Psoas muscle (tissue), 7 donors: ENCODE measurements at regions not wholly inside any gene's neighbourhood (a gene's known extent, or its start where the extent isn't known, plus 50 kb on each side); places are given as distances from the start of the nearest gene placed in this dataset.

ENCODE experiments used
- ATAC-seq, 4 donors: fragments of 200-7000 bp; cut with Tn5 transposase; one replicate each; pipeline ENCODE4 v1.9.1; 2020; ENCODE audit warnings: moderate library complexity in 3 of 4, mild to moderate bottlenecking in 2 of 4
- DNase-seq, 2 donors: peaks; one replicate each; pipeline ENCODE4 v3.0.0-alpha.2; 2020
- H3K27ac ChIP-seq: fragments of 200-600 bp; one replicate; pipeline ENCODE4 v1.8.0; 2022
- H3K27me3 ChIP-seq, 3 donors: fragments of 200-600 bp in 1 of 3; one replicate each; pipeline versions ENCODE4 v1.6.1 to v1.8.0; 2013 to 2022; ENCODE audit warnings: low read length in 2 of 3, mild to moderate bottlenecking in 2 of 3, moderate library complexity in 1 of 3; ENCODE audit not compliant: insufficient read depth in 3 of 3
- H3K36me3 ChIP-seq, 2 donors: fragments of 200-600 bp in 1 of 2; one replicate each; pipeline versions ENCODE4 v1.6.1 to v1.8.0; 2013 to 2022; ENCODE audit warnings: low read depth in 1 of 2, mild to moderate bottlenecking in 1 of 2, moderate library complexity in 1 of 2; ENCODE audit not compliant: insufficient read depth in 1 of 2
- H3K4me1 ChIP-seq: fragments of 200-600 bp; one replicate; pipeline ENCODE4 v1.8.0; 2022
- H3K4me3 ChIP-seq: fragments of 200-600 bp; one replicate; pipeline ENCODE4 v1.8.0; 2022; ENCODE audit warnings: mild to moderate bottlenecking
- H3K9me3 ChIP-seq: fragments of 200-600 bp; one replicate; pipeline ENCODE4 v1.8.0; 2022
- WGBS, 3 donors: extraction: QIAGEN DNeasy Blood & Tissue Kit; methylation state at CpG; one replicate each; pipeline versions ENCODE4 v1.1.6 to v1.1.7; 2013; 5-methylcytosine and 5-hydroxymethylcytosine counted together
- intact Hi-C, 2 donors: fragments of 100-400 bp; cut with DNase I; formaldehyde crosslinking; loops; one replicate each; pipeline versions ENCODE4 v1.11.0 to v1.14.2; 2022
- TF ChIP-seq, protein P1 (sequence below): fragments of 200-600 bp; IDR thresholded peaks from one replicate; pipeline ENCODE4 v1.8.0; 2022; ENCODE audit warnings: antibody characterized with exemption
- donor health status: healthy with polysubstance abuse.
- donor health status: DM: no; HTN: no; CAD: no; lungs with moderate emphysema.
- donor health status: Bipolar disorder and iron deficiency.
- donor health status: healthy.
- donor health status: DM: yes; HTN: yes; CAD: no.
- donor health status: DM: no; HTN: no; CAD: no.
- donor health status: DM: yes; HTN: yes; CAD: no.

DNA sequence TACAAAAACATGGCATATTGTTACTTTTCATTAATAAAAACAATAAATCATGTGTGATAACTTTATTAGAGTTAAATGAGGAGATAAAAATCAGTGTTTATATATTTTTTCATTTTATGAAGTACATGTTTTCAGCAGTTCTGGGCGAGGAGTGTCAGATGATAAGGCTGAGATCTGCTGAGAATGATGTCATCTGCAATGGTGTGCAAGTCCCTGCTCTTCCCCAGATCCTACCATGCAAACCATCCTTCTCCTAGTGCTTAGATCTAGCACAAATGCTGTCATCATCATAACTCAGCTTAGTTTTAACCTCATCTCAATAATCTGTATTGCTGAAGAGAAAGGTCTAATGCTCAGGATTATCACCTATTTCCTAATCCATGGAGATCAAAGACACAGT, 214.4 kb upstream of the DAB1 start:
- Histone ChIP-seq H3K4me3 (no peak overlapping the region), H3K4me1 (no peaks in the 10 kb centered on the region), H3K27me3 (peaks cover 0 to 6% (median 0%) of the 10 kb centered on the region in 3 donors), H3K36me3 (no peaks in the 10 kb centered on the region), H3K9me3 (no peaks in the 10 kb centered on the region), H3K27ac (no peak overlapping the region)
- WGBS, 3 donors: 46 to 69% (median 59%) methylated on average over 1 of the region's 1 CpG
- ATAC-seq: no peak
- intact Hi-C loops: no loop called here
- TF ChIP-seq, protein P1, sequence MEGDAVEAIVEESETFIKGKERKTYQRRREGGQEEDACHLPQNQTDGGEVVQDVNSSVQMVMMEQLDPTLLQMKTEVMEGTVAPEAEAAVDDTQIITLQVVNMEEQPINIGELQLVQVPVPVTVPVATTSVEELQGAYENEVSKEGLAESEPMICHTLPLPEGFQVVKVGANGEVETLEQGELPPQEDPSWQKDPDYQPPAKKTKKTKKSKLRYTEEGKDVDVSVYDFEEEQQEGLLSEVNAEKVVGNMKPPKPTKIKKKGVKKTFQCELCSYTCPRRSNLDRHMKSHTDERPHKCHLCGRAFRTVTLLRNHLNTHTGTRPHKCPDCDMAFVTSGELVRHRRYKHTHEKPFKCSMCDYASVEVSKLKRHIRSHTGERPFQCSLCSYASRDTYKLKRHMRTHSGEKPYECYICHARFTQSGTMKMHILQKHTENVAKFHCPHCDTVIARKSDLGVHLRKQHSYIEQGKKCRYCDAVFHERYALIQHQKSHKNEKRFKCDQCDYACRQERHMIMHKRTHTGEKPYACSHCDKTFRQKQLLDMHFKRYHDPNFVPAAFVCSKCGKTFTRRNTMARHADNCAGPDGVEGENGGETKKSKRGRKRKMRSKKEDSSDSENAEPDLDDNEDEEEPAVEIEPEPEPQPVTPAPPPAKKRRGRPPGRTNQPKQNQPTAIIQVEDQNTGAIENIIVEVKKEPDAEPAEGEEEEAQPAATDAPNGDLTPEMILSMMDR: no peak
- no peak for DNase-seq

DNA sequence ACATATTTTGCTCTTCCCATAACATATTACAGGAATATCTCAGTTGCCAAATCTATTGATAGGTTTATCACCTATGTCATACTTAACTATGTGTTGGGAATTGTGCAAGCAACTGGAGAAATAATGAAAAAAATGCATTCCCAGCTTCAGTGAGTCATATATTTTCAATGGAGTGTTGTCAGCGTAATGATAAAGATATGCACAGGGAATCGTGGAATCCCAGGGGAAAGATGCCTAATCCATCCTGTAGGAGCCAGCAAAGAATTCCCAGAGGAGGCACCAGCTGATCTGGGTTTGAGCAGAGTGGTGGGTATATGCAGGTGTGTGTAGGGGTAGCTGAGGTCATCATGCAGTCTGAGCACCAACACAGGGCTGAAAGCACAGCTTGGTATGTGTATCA, 213.3 kb upstream of the DAB1 start:
- 37 to 79% (median 75%) methylated on average over 2 of the region's 2 CpGs for WGBS, 3 donors
- TF ChIP-seq, protein P1: no peak
- peaks cover 0 to 4% (median 0%) of the 10 kb centered on the region in 3 donors for H3K27me3 ChIP-seq
- H3K4me1 ChIP-seq: no peaks in the 10 kb centered on the region
- ATAC-seq: no peak
- intact Hi-C loops: no loop called here
- DNase-seq: no peak
- H3K36me3 ChIP-seq: no peaks in the 10 kb centered on the region
- no peak overlapping the region for H3K27ac ChIP-seq
- no peaks in the 10 kb centered on the region for H3K9me3 ChIP-seq
- H3K4me3 ChIP-seq: no peak overlapping the region

DNA sequence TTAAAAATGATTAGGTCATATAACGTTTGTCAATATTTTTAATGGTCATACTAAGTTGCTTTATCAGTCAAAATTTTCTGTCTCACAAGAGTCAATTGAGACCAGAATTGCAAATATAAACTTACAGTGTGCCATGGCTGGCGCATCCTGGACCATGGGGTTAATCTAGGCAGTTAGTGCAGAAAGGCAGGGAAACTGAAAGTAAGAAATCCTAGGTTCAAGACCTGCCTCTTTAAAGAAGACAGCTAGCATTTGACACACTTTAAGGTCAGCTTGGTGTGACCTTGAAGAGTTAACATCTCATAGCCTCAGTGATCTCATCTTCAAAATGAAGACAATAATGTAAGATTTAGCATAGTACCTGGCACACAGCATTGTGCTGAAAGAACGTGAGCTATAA, 210.0 kb upstream of the DAB1 start:
- ATAC-seq (no peak), DNase-seq (no peak)
- Histone ChIP-seq H3K27ac (no peak overlapping the region), H3K36me3 (no peaks in the 10 kb centered on the region), H3K4me1 (no peaks in the 10 kb centered on the region), H3K4me3 (no peak overlapping the region), H3K9me3 (no peaks in the 10 kb centered on the region), H3K27me3 (peaks cover 0 to 6% (median 0%) of the 10 kb centered on the region in 3 donors)
- TF ChIP-seq, protein P1: no peak
- 78 to 89% (median 78%) methylated on average over 3 of the region's 3 CpGs for WGBS, 3 donors
- intact Hi-C loops: no loop called here

DNA sequence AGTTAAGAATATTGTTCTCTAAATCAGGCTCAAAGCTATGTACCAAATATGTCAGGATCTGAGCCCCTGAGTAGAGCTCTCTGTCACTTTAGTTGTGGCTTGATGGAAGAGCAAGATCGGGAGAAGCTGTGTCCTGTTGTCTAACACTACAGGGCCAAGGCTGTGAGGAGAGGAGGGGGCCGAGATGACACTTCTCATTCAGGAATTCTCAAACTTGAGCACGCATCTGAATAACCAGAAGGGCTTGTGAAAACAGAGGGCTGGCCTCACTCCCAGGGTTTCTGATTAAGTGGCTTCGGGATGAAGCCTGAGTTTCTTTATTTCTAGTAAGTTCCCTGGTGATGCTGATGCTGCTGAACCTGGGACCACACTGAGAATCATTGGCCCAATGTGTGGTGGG, 209.2 kb upstream of the DAB1 start:
- Histone ChIP-seq H3K36me3 (no peaks in the 10 kb centered on the region), H3K27ac (no peak overlapping the region), H3K4me1 (no peaks in the 10 kb centered on the region), H3K27me3 (peaks cover 0 to 6% (median 0%) of the 10 kb centered on the region in 3 donors), H3K9me3 (no peaks in the 10 kb centered on the region), H3K4me3 (no peak overlapping the region)
- TF ChIP-seq, protein P1: no peak
- intact Hi-C loops: no loop called here
- WGBS, 3 donors: 37 to 57% (median 52%) methylated on average over 4 of the region's 4 CpGs
- ATAC-seq: no peak
- no peak for DNase-seq

DNA sequence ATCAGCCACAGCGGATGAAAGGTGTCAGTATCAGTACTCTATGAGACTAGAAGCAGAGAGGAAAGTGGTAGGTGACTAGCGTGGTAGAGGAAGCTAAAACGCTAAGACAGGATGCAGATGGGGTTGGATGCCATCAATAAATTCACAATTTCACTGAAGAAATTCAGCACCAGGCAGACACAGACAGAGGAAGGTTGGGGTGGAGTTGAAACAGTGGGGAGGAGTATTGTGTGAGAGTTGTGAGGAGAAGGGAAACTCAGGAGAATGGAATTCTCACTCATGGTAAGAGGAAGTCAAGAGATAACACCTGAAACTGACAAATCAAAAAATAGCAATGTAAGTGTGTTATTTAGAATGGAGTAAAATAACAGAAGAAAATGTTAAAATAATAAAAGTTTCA, 208.5 kb upstream of the DAB1 start:
- TF ChIP-seq, protein P1: no peak
- Histone ChIP-seq H3K4me3 (no peak overlapping the region), H3K9me3 (no peaks in the 10 kb centered on the region), H3K4me1 (no peaks in the 10 kb centered on the region), H3K36me3 (no peaks in the 10 kb centered on the region), H3K27me3 (peaks cover 0 to 6% (median 0%) of the 10 kb centered on the region in 3 donors), H3K27ac (no peak overlapping the region)
- 45 to 67% (median 63%) methylated on average over 3 of the region's 3 CpGs for WGBS, 3 donors
- ATAC-seq (no peak), DNase-seq (no peak)
- intact Hi-C loops: no loop called here
